IMR-90 (cell line): ENCODE measurements at regions not wholly inside any gene's neighbourhood (a gene's known extent, or its start where the extent isn't known, plus 50 kb on each side); places are given as distances from the start of the nearest gene placed in this dataset.

ENCODE experiments used
- ATAC-seq: fragments of 200-7000 bp; cut with Tn5 transposase; 2 replicates; pipeline ENCODE4 v1.9.1; 2020; ENCODE audit warnings: low read depth, mild to moderate bottlenecking, moderate library complexity
- BruUV-seq: library from RNA; stranded (reverse); fragments of 400-500 nt; replicated peaks from 2 replicates; lab custom pipeline; 2021; lab: Mats Ljungman, UMichigan
- CTCF ChIA-PET: fragments of 300-600 bp; formaldehyde crosslinking; extraction: SDS; loops from one replicate; lab custom pipeline; 2021; ENCODE audit warnings: antibody characterized with exemption; lab: Yijun Ruan, JAX
- POLR2A ChIA-PET: fragments of 300-600 bp; sonication (Branson Sonifier 250); formaldehyde crosslinking; loops from one replicate; lab custom pipeline; 2022; ENCODE audit warnings: antibody characterized with exemption; ENCODE audit not compliant: unreplicated experiment; lab: Charles Lee
- DNase-seq: peaks from one replicate; pipeline ENCODE4 v3.0.0; 2013
- H2AFZ ChIP-seq: replicated peaks from 2 replicates; pipeline ENCODE3; 2013; ENCODE audit warnings: low read length, mild to moderate bottlenecking; ENCODE audit not compliant: poor library complexity
- H2AK5ac ChIP-seq: 2 replicates; pipeline ENCODE4 v1.6.1; 2013; ENCODE audit warnings: low read depth, low read length, inconsistent platforms
- H2AK9ac ChIP-seq: replicated peaks from 2 replicates; pipeline ENCODE3; 2013; ENCODE audit warnings: mild to moderate bottlenecking, low read depth, low read length, moderate library complexity; ENCODE audit not compliant: poor library complexity
- H2BK120ac ChIP-seq: 2 replicates; pipeline ENCODE4 v1.6.1; 2013; ENCODE audit warnings: low read depth, low read length, inconsistent platforms
- H2BK15ac ChIP-seq: 3 replicates; pipeline ENCODE4 v1.6.1; 2013; ENCODE audit warnings: low read depth, low read length, inconsistent platforms
- H2BK20ac ChIP-seq: 2 replicates; pipeline ENCODE4 v1.6.1; 2013; ENCODE audit warnings: low read depth, mild to moderate bottlenecking, inconsistent platforms, low read length, moderate library complexity
- H2BK5ac ChIP-seq: 2 replicates; pipeline ENCODE4 v1.6.1; 2013; ENCODE audit warnings: mild to moderate bottlenecking, low read depth, low read length, inconsistent platforms; ENCODE audit not compliant: poor library complexity, severe bottlenecking
- H3K14ac ChIP-seq: replicated peaks from 2 replicates; pipeline ENCODE4 v1.6.1; 2013; ENCODE audit warnings: low read depth, low read length, inconsistent platforms
- H3K18ac ChIP-seq: 2 replicates; pipeline ENCODE4 v1.6.1; 2013; ENCODE audit warnings: low read depth, low read length, control low read depth
- H3K23ac ChIP-seq: 2 replicates; pipeline ENCODE4 v1.6.1; 2013; ENCODE audit warnings: low read depth, low read length, inconsistent platforms
- H3K27ac ChIP-seq: 2 replicates; pipeline ENCODE4 v1.5.1; 2013; ENCODE audit warnings: mild to moderate bottlenecking, control low read depth, low read length; ENCODE audit not compliant: insufficient read depth
- H3K27me3 ChIP-seq: 2 replicates; pipeline ENCODE4 v1.6.1; 2013; ENCODE audit warnings: low read length; ENCODE audit not compliant: control insufficient read depth, insufficient read depth
- H3K36me3 ChIP-seq: 2 replicates; pipeline ENCODE4 v1.6.1; 2013; ENCODE audit warnings: low read length, mixed read lengths; ENCODE audit not compliant: control insufficient read depth, insufficient read depth
- H3K4ac ChIP-seq: 2 replicates; pipeline ENCODE4 v1.6.1; 2013; ENCODE audit warnings: low read depth, low read length, inconsistent platforms
- H3K4me1 ChIP-seq: 2 replicates; pipeline ENCODE4 v1.6.1; 2013; ENCODE audit warnings: low read length, mixed read lengths; ENCODE audit not compliant: control insufficient read depth, insufficient read depth
- H3K4me2 ChIP-seq: 2 replicates; pipeline ENCODE4 v1.6.1; 2013; ENCODE audit warnings: low read depth, mild to moderate bottlenecking, control low read depth, low read length, moderate library complexity
- H3K4me3 ChIP-seq: 2 replicates; pipeline ENCODE4 v1.5.1; 2013; ENCODE audit warnings: low read depth, mild to moderate bottlenecking, control low read depth, low read length, moderate library complexity; ENCODE audit not compliant: insufficient read depth
- H3K56ac ChIP-seq: 2 replicates; pipeline ENCODE4 v1.6.1; 2013; ENCODE audit warnings: low read length, inconsistent platforms; ENCODE audit not compliant: insufficient read depth; ENCODE audit errors: extremely low read depth
- H3K79me1 ChIP-seq, 2 experiments: 2 replicates each; pipeline ENCODE4 v1.6.1; 2013; ENCODE audit warnings: low read length in 2 of 2, inconsistent platforms in 1 of 2, low read depth in 1 of 2
- H3K9ac ChIP-seq: 2 replicates; pipeline ENCODE4 v1.6.1; 2013; ENCODE audit warnings: low read depth, low read length, control low read depth
- H3K9me1 ChIP-seq: 2 replicates; pipeline ENCODE4 v1.6.1; 2013; ENCODE audit warnings: low read length, inconsistent platforms; ENCODE audit not compliant: insufficient read depth
- H3K9me3 ChIP-seq: 2 replicates; pipeline ENCODE4 v1.6.1; 2013; ENCODE audit warnings: low read length; ENCODE audit not compliant: control insufficient read depth, insufficient read depth
- H4K20me1 ChIP-seq: 2 replicates; pipeline ENCODE4 v1.6.1; 2013; ENCODE audit warnings: low read length, inconsistent platforms; ENCODE audit not compliant: insufficient read depth
- H4K5ac ChIP-seq: 2 replicates; pipeline ENCODE4 v1.6.1; 2013; ENCODE audit warnings: mild to moderate bottlenecking, low read depth, low read length, control low read depth
- H4K8ac ChIP-seq, 2 experiments: 2 replicates each; pipeline ENCODE4 v1.6.1; 2013; ENCODE audit warnings: low read depth in 2 of 2, low read length in 2 of 2, control low read depth in 1 of 2, inconsistent platforms in 1 of 2
- H4K91ac ChIP-seq: 2 replicates; pipeline ENCODE4 v1.6.1; 2013; ENCODE audit warnings: low read depth, low read length, inconsistent platforms; ENCODE audit not compliant: insufficient read depth
- ELK1 ChIP-seq: fragments of 150-350 bp; IDR thresholded peaks from 2 replicates; pipeline ENCODE4 v1.6.1; 2016; ENCODE audit warnings: low read depth, mild to moderate bottlenecking, low read length, moderate library complexity, borderline replicate concordance
- MXI1 ChIP-seq: IDR thresholded peaks from 2 replicates; pipeline ENCODE4 v1.6.1; 2012; ENCODE audit warnings: low read depth, mild to moderate bottlenecking, low read length, moderate library complexity, borderline replicate concordance
- RCOR1 ChIP-seq: IDR thresholded peaks from 2 replicates; pipeline ENCODE4 v1.6.1; 2012; ENCODE audit warnings: mild to moderate bottlenecking, low read length, improper control_type of control experiment; ENCODE audit not compliant: insufficient replicate concordance
- WGBS, 2 experiments: methylation state at CpG; one replicate each; pipeline versions ENCODE4 v1.1.5 to v1.1.7; 2013; ENCODE audit warnings: missing lambda C conversion rate in 2 of 2; ENCODE audit not compliant: insufficient read length in 1 of 2; ENCODE audit errors: extremely low coverage in 2 of 2; 5-methylcytosine and 5-hydroxymethylcytosine counted together
- dilution Hi-C: fragments of 300-500 bp; cut with HindIII; formaldehyde crosslinking; loops from one replicate; pipeline ENCODE4 v1.14.3; 2018; ENCODE audit warnings: low sequenced_read_pairs; ENCODE audit not compliant: unreplicated experiment
- in situ Hi-C: fragments of 300-500 bp; cut with MboI; formaldehyde crosslinking; loops from 3 replicates; pipeline ENCODE4 v1.14.3; 2019; ENCODE audit warnings: low sequenced_read_pairs, inconsistent platforms, mixed read lengths
- intact Hi-C: fragments of 100-400 bp; cut with micrococcal nuclease; formaldehyde crosslinking; loops from 2 replicates; pipeline ENCODE4 v1.10.0; 2022

GRCh38 chr6:137999815-138000214 lies 107.4 kb downstream of the PERP start:
- WGBS, 2 experiments = 76% methylated on average over 3 of the region's 5 CpGs; no CpG with 5 or more reads in 1 of the 2 experiments
- H3K23ac ChIP-seq = no peak overlapping the region
- no peaks in the 10 kb centered on the region for H3K36me3 ChIP-seq
- no peak overlapping the region for H3K56ac ChIP-seq
- H4K8ac ChIP-seq = no peak overlapping the region
- ChIA-PET POLR2A (no interaction called here), CTCF (interaction anchor here (0.6 kb wide), 1 partner anchor 299 kb away, joined by 3 read pairs; no protein-coding TSS in a partner anchor)
- no peak overlapping the region for H2AK9ac ChIP-seq
- peaks cover 12% of the 10 kb centered on the region for H3K27me3 ChIP-seq
- no peak overlapping the region for H2BK5ac ChIP-seq
- no peak overlapping the region for H2BK15ac ChIP-seq
- dilution Hi-C loops (no loop called here), intact Hi-C loops (loop anchor here (2.0 to 10.0 kb wide), 3 partner anchors 295 to 505 kb away; partner anchors contain the start of gene HEBP2), in situ Hi-C loops (loop anchor here (5.0 kb wide), 1 partner anchor 112 kb away; no protein-coding TSS in a partner anchor)
- no peak overlapping the region for H3K9ac ChIP-seq
- no peak overlapping the region for H2AFZ ChIP-seq
- no peaks in the 10 kb centered on the region for H3K9me1 ChIP-seq
- H2AK5ac ChIP-seq = no peak overlapping the region
- no peak overlapping the region for H3K14ac ChIP-seq
- no peak overlapping the region for H4K5ac ChIP-seq
- no peaks in the 10 kb centered on the region for H3K9me3 ChIP-seq
- H3K4ac ChIP-seq = no peak overlapping the region
- H4K20me1 ChIP-seq = no peaks in the 10 kb centered on the region
- no peaks in the 10 kb centered on the region for H3K4me1 ChIP-seq
- H3K27ac ChIP-seq = no peak overlapping the region
- TF ChIP-seq MXI1 (no peak), RCOR1 (no peak), ELK1 (no peak)
- no peak overlapping the region for H3K18ac ChIP-seq
- H2BK120ac ChIP-seq = no peak overlapping the region
- no peaks in the 10 kb centered on the region for H3K79me1 ChIP-seq
- DNase-seq (no peak), ATAC-seq (no peak)
- no peak overlapping the region for H2BK20ac ChIP-seq
- H4K91ac ChIP-seq = no peak overlapping the region
- H3K4me2 ChIP-seq = no peak overlapping the region
- BruUV-seq = no TSS peak
- no peak overlapping the region for H3K4me3 ChIP-seq
